HG03135 (cell line): ENCODE measurements at regions not wholly inside any gene's neighbourhood (a gene's known extent, or its start where the extent isn't known, plus 50 kb on each side); places are given as distances from the start of the nearest gene placed in this dataset.
"Not testable (repeated sequence)": the region's sequence is repeated elsewhere in the genome, so short reads cannot be mapped to it uniquely, and the experiment has no call there.

Experiments
- ATAC-seq: cut with Tn5 transposase; IDR thresholded peaks from one replicate; pipeline ENCODE4 v1.9.1; 2021; ENCODE audit warnings: mild to moderate bottlenecking, moderate library complexity; ENCODE audit not compliant: unreplicated experiment

- no peak for ATAC-seq
Measured at GRCh38 chr12:11978726-11979384, 91.9 kb upstream of the BCL2L14 start.

DNA sequence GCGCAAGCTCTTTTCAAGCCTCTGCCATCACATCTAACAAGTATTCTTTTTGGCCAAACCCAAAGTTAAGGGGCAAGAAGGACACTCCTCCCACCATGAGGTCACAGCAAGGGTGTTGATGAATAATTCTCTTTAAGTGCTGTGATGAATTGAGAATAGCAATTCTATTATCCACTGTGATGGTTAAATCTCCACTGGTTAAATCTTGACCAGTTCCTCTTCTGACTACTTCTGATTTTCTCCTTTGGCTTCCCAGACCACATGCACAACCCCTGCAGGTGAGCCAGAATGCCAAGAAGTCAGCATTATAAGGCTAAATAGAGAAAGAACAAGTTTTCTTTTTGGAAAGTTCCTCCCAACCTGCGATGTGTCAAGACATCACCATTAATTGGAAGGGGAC, 90.6 kb upstream of the BCL2L14 start:
- ATAC-seq = no peak

GRCh38 chr12:11981121-11981733, 89.5 kb upstream of the BCL2L14 start:
- peak; percentile 77 for ATAC-seq

DNA sequence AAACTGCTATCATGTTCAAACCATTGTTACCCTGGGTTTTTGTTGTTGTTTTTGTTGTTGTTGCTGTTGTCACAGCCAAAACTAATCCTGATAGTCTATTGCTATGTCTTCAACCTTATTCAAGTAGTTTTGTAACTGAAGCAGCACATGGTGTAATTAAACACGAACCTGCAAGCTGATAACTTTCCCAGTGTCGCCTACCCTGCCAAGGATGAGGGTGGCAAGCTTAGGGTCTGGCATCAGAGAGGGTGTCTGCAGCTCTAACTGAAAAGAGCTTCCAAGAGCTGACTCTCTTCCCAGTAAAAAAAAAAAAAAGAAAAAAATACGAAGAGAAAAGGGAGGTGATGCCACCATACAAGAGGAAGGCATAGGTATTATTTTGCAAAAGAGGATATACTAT, 86.3 kb upstream of the BCL2L14 start:
- no peak for ATAC-seq

- ATAC-seq = no peak
Measured at GRCh38 chr12:11986165-11986564, 84.6 kb upstream of the BCL2L14 start.

DNA sequence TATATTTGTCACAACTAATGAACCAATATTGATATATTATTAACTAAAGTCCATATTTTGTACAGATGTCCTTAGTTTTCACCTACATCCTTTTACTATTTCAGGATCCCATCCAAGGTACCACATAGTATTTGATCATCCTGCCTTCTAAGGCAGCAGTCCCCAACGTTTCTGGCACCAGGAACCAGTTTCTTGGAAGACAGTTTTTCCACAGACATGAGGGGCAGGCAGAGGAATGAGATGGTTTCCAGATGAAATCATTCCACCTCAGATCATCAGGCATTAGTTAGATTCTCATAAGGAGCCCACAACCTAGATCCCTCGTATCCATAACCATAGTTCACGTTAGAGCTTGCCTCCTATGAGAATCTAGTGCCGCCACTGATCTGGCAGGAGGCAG, 82.8 kb upstream of the BCL2L14 start:
- no peak for ATAC-seq

DNA sequence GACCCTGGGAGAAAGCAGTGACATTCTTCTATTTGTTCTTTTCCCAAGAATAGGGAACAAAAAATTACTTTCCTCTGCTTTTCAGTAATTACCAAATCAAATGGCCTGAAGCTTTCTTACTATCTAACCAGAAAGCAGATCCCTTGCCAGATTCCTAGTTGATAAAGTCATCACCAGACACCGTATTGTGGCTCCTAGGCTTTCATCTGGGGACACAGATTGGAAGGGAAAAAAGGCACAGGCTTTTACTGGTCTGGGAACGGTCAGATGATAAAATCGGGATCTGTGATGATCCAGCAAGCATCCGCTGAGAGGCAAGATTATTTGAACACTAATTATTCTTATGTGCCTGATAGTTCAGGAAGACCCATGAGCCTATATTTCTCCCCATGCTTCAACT, 79.1 kb upstream of the BCL2L14 start:
- no peak for ATAC-seq

GRCh38 chr12:11992515-11992914, 78.2 kb upstream of the BCL2L14 start:
- ATAC-seq = no peak

DNA sequence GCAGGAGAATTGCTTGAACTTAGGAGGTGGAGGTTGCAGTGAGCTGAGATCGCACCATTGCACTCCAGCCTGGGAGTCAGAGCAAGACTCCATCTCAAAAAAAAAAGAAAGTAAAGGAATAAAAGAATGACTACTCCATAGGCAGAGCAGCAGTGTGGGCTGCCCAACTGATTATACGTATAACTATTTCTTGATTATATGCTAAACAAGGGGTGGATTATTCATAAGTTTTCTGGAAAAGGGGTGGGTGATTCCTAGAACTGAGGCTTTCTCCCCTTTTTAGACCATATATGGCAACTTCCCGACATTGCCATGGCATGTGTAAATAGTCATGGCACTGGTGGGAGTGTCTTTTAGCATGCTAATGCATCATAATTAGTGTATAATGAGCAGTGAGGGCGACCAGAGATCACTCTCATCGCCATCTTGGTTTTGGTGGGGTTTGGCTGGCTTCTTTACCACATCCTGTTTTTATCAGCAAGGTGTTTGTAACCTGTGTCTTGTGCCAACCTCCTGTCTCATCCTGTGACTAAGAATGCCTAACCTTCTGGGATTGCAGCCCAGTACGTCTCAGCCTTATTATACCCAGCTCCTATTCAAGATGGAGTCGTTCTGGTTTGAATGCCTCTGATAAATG, 72.3 kb upstream of the BCL2L14 start:
- not testable (repeated sequence) for ATAC-seq

DNA sequence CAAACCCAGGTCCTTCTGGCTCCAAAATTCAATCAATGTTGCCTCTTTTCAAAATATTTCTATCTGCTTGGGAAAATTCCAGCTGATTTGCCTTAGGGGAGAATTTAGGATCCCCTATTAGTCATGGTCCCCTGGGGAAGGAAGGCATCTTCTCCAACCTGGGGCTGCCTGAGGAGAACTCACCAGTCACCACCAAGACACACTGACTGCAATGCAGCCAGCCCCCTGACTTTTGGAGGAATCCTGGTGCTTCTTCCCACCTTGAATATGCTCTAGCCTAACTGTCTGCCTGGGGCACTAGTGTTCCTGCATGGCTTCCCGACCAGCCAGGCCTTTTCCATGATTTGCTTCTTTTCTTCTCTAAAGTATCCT, 71.8 kb upstream of the BCL2L14 start:
- no peak for ATAC-seq

GRCh38 chr12:12003609-12004008, 67.1 kb upstream of the BCL2L14 start:
- ATAC-seq = no peak

GRCh38 chr12:12004524-12004923, 66.2 kb upstream of the BCL2L14 start:
- no peak for ATAC-seq

DNA sequence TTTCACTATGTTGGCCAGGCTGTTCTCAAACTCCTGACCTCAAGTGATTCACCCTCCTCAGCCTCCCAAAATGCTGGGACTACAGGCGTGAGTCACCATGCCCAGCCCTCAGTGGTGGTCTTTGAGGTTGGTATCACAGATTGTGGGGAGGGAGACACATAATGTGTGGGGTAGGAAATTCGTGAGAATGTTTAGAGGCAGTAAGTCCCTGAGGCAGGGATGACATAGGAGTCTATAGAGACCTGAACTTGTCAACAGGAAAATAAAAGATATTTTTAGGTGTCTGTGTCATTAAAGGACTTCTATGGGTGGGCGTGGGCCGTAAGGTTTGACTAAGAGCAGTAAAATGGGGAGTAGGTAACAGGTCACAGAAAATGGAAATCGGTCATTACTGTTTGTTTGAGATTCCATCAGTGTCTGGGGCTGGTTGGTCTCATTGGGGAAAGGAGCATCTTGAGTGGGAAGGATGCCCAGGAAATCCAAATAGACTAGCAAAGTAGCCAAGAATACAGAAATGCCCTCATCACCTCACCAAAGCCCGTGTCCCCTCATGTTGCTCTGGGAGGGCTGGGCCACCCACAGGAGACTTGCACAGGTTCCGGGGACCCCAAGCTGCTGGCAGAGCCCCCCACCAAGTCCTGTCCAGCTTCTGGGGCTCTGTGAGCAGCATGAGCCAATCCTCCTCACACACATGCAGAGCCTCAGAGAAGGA, 63.6 kb upstream of the BCL2L14 start:
- no peak for ATAC-seq

DNA sequence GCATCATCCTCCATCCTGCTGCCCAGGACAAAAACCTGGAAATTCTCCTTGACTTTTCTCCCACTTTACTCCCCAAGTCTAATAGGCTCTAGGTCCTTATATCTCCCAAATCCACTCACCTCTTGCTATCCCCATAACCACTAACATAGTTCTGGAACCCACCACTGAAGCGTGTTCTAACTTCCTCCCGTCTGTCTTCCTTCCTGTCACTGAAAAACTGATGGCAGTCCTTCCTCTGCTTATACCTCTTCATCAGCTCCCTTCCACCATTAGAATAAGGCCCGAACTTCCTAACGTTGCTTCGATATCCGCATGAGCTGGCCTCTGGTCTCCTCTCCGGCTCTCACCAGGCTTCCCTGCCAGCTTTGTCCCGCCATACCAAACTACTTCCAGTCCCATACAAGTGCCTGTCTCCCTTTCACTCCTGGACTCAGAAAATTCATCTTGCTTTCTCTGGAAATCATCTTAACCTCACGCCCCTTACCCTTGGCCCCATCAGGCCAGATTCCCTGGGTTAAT, 63.0 kb upstream of the BCL2L14 start:
- ATAC-seq = no peak

DNA sequence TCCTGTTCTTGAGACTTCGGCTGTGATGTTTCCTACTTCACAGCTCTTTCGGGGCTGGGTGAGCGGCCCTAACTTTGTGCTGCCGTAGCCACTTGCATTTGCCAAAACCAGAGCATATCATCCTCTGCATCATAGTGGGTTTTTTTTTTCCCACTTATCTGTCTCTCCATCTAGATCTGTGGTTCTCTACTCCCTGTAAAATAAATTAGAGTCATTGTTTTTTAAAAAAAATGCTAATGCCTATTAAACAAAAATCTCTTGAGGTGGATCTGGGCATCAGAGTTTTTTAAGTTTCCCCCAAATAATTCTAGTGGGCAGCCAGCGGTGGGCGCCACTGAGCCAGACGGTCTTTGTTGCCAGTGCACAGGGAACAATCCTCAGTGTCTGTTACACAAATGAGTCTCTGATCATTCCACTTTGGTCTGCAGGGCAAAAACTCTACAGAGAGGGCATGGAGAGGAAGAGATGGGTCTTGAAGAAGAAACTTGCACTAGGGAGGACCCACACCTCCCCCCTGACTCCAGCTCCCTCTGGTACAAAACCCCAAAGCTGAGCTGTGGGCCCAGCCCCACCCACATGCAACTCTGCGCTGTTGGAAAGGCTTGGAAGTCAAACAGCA, 62.4 kb upstream of the BCL2L14 start:
- ATAC-seq = no peak

- peak; percentile 41 for ATAC-seq
Measured at GRCh38 chr12:12008931-12009611, 61.7 kb upstream of the BCL2L14 start.

DNA sequence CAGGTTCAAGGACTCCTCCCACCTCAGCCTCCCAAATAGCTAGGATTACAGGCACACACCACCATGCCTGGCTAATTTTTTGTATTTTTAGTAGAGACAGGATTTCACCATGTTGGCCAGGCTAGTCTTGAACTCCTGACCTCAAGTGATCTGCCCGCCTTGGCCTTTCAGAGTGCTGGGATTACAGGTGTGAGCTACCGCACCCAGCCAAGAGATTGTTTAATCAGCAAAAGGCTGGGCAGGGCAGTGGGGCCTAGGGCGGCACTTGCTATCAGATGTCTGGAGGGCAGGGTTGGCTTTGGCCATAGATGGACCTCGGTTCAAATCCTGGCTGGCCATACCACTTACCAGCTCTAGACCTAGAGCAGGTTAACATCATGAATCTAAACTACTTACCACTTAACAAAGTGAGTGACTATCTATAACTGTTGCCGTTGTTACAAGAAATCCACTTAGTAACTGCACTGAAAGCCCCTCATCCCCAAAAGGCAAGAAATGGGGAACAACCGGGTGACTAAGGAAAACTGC, 60.9 kb upstream of the BCL2L14 start:
- ATAC-seq = not testable (repeated sequence)

- ATAC-seq = peak; percentile 48
Measured at GRCh38 chr12:12010277-12011039, 60.3 kb upstream of the BCL2L14 start.

GRCh38 chr12:12011880-12012260, 58.9 kb upstream of the BCL2L14 start:
- ATAC-seq = no peak
